B cell (primary cell): ENCODE measurements at regions not wholly inside any gene's neighbourhood (a gene's known extent, or its start where the extent isn't known, plus 50 kb on each side); places are given as distances from the start of the nearest gene placed in this dataset.

ENCODE experiments used
- ATAC-seq: fragments of 200-7000 bp; cut with Tn5 transposase; one replicate; pipeline ENCODE4 v1.10.0; 2021; ENCODE audit warnings: low read depth, mild to moderate bottlenecking, moderate number of reproducible peaks, moderate library complexity
- CTCF ChIA-PET: fragments of 350-600 bp; sonication (Branson Sonifier 250); formaldehyde crosslinking; loops from one replicate; lab custom pipeline; 2021; ENCODE audit warnings: antibody characterized with exemption, inconsistent platforms; lab: Charles Lee
- POLR2A ChIA-PET: fragments of 350-600 bp; sonication (Branson Sonifier 250); formaldehyde crosslinking; loops from one replicate; lab custom pipeline; 2021; ENCODE audit warnings: antibody characterized with exemption; lab: Charles Lee
- DNase-seq: peaks from one replicate; pipeline ENCODE4 v3.0.0; 2013
- H2AFZ ChIP-seq: 2 replicates; pipeline ENCODE4 v1.6.1; 2012; ENCODE audit warnings: mild to moderate bottlenecking, low read depth, low read length; ENCODE audit not compliant: insufficient read depth, poor library complexity, severe bottlenecking
- H3K27ac ChIP-seq, 2 donors: 1 replicate in 1 of 2; 2 replicates in 1 of 2; pipeline ENCODE4 v1.5.1; 2012 to 2013; ENCODE audit warnings: low read length in 2 of 2, mild to moderate bottlenecking in 2 of 2, moderate library complexity in 1 of 2
- H3K27me3 ChIP-seq, 4 experiments: fragments of 200-600 bp in 1 of 4; sonication (generic) in 1 of 4; replicated peaks in 1 of 4; 1 replicate in 2 of 4; 2 replicates in 2 of 4; pipeline versions ENCODE4 v1.6.1 to v1.7.0; 2013 to 2016; ENCODE audit warnings: low read length in 3 of 4, mild to moderate bottlenecking in 2 of 4, mixed read lengths in 1 of 4, moderate library complexity in 1 of 4; ENCODE audit not compliant: insufficient read depth in 4 of 4, control insufficient read depth in 3 of 4; ENCODE audit errors: control extremely low read depth in 1 of 4
- H3K36me3 ChIP-seq, 2 experiments: replicated peaks in 1 of 2; 1 replicate in 1 of 2; 2 replicates in 1 of 2; pipeline versions ENCODE4 v1.6.1 to v1.7.1; 2013; ENCODE audit warnings: low read length in 1 of 2; ENCODE audit not compliant: insufficient read depth in 2 of 2, control insufficient read depth in 1 of 2; ENCODE audit errors: control extremely low read depth in 1 of 2, extremely low read depth in 1 of 2
- H3K4me1 ChIP-seq, 2 donors: fragments of 200-600 bp in 1 of 2; sonication (generic) in 1 of 2; 1 replicate in 1 of 2; 2 replicates in 1 of 2; pipeline versions ENCODE4 v1.5.1 to v1.6.1; 2013 to 2017; ENCODE audit warnings: low read length in 2 of 2; ENCODE audit not compliant: control insufficient read depth in 2 of 2, insufficient read depth in 2 of 2
- H3K4me2 ChIP-seq: replicated peaks from 2 replicates; pipeline ENCODE3; 2012; ENCODE audit warnings: mild to moderate bottlenecking, low read depth, low read length; ENCODE audit not compliant: poor library complexity, severe bottlenecking
- H3K4me3 ChIP-seq, 5 experiments: fragments of 200-600 bp in 1 of 5; sonication (generic) in 1 of 5; 1 replicate in 3 of 5; 2 replicates in 2 of 5; pipeline versions ENCODE4 v1.5.1 to v1.7.0; 2011 to 2016; ENCODE audit warnings: low read length in 4 of 5, mild to moderate bottlenecking in 4 of 5, low read depth in 2 of 5, control low read depth in 1 of 5, moderate library complexity in 1 of 5; ENCODE audit not compliant: insufficient read depth in 1 of 5; ENCODE audit errors: control extremely low read depth in 1 of 5, extremely low read depth in 1 of 5
- H3K79me2 ChIP-seq: fragments of 200-600 bp; sonication (generic); one replicate; pipeline ENCODE4 v1.6.0; 2016; ENCODE audit warnings: low read length; ENCODE audit not compliant: control insufficient read depth, insufficient read depth
- H3K9ac ChIP-seq: fragments of 200-600 bp; sonication (generic); 2 replicates; pipeline ENCODE4 v1.6.1; 2017; ENCODE audit warnings: mild to moderate bottlenecking, low read length, moderate library complexity
- H3K9me3 ChIP-seq, 3 donors: one replicate each; pipeline versions ENCODE4 v1.6.1 to v1.7.1; 2013; ENCODE audit warnings: low read length in 2 of 3; ENCODE audit not compliant: control insufficient read depth in 2 of 3, insufficient read depth in 1 of 3; ENCODE audit errors: control extremely low read depth in 1 of 3
- H4K20me1 ChIP-seq: 2 replicates; pipeline ENCODE4 v1.6.0; 2012; ENCODE audit warnings: mild to moderate bottlenecking, low read length; ENCODE audit not compliant: insufficient read depth, control insufficient read depth, poor library complexity, severe bottlenecking
- H3K27ac Mint-ChIP-seq: one replicate; pipeline ENCODE4 v1.8.0; 2021; ENCODE audit warnings: mixed read lengths
- H3K27me3 Mint-ChIP-seq: one replicate; pipeline ENCODE4 v1.8.0; 2021; ENCODE audit warnings: mixed read lengths
- H3K4me1 Mint-ChIP-seq: one replicate; pipeline ENCODE4 v1.8.0; 2021; ENCODE audit warnings: mixed read lengths
- H3K4me3 Mint-ChIP-seq: one replicate; pipeline ENCODE4 v1.8.0; 2021; ENCODE audit warnings: mixed read lengths
- H3K9me3 Mint-ChIP-seq: one replicate; pipeline ENCODE4 v1.8.0; 2022; ENCODE audit warnings: mixed read lengths; ENCODE audit not compliant: insufficient read depth
- CTCF ChIP-seq: fragments of 200-600 bp; IDR thresholded peaks from one replicate; pipeline ENCODE4 v1.8.0; 2022; ENCODE audit warnings: antibody characterized with exemption, mild to moderate bottlenecking
- EZH2 ChIP-seq: IDR thresholded peaks from 2 replicates; pipeline ENCODE4 v1.6.1; 2012; ENCODE audit warnings: borderline replicate concordance, low read depth, mild to moderate bottlenecking, moderate library complexity, low read length; ENCODE audit not compliant: insufficient read depth, poor library complexity, severe bottlenecking
- WGBS: methylation state at CpG from one replicate; pipeline ENCODE4 v1.1.5; 2013; ENCODE audit warnings: missing lambda C conversion rate; ENCODE audit not compliant: insufficient coverage; 5-methylcytosine and 5-hydroxymethylcytosine counted together
- intact Hi-C: fragments of 100-400 bp; cut with micrococcal nuclease; formaldehyde crosslinking; loops from one replicate; pipeline ENCODE4 v1.10.0; 2022

- ATAC-seq (no peak), DNase-seq (no peak)
- Mint-ChIP-seq H3K4me3 (no peak overlapping the region), H3K27ac (no peak overlapping the region), H3K27me3 (peaks cover 7% of the 10 kb centered on the region), H3K4me1 (no peaks in the 10 kb centered on the region), H3K9me3 (no peaks in the 10 kb centered on the region)
- TF ChIP-seq EZH2 = no peak
- no peak for TF ChIP-seq CTCF
- WGBS = 87% methylated on average over 12 of the region's 14 CpGs
- POLR2A ChIA-PET = no interaction called here
- H3K9me3 ChIP-seq = no peaks in the 10 kb centered on the region
- no peak overlapping the region for H3K9ac ChIP-seq
- no peak overlapping the region for H3K4me2 ChIP-seq
- no peaks in the 10 kb centered on the region for H3K36me3 ChIP-seq
- no peaks in the 10 kb centered on the region for H3K4me1 ChIP-seq
- H3K27ac ChIP-seq = no peak overlapping the region
- peaks cover 0 to 8% (median 0%) of the 10 kb centered on the region in 4 experiments for H3K27me3 ChIP-seq
- no peak overlapping the region for H2AFZ ChIP-seq
- no peaks in the 10 kb centered on the region for H3K79me2 ChIP-seq
- intact Hi-C loops = no loop called here
- H4K20me1 ChIP-seq = no peaks in the 10 kb centered on the region
- no peak overlapping the region for H3K4me3 ChIP-seq
- CTCF ChIA-PET = no interaction called here
Measured at GRCh38 chr1:4105300-4105880, 205.3 kb upstream of the C1orf174 start.

GRCh38 chr1:4106731-4107130, 206.7 kb upstream of the C1orf174 start:
- intact Hi-C loops = no loop called here
- H2AFZ ChIP-seq = no peak overlapping the region
- no peak for ATAC-seq
- H3K27me3 ChIP-seq = no peaks in the 10 kb centered on the region
- H3K9me3 Mint-ChIP-seq = no peaks in the 10 kb centered on the region
- DNase-seq = no peak
- no peak overlapping the region for H3K4me3 ChIP-seq
- no peaks in the 10 kb centered on the region for H4K20me1 ChIP-seq
- no peaks in the 10 kb centered on the region for H3K79me2 ChIP-seq
- H3K4me1 Mint-ChIP-seq = no peaks in the 10 kb centered on the region
- H3K36me3 ChIP-seq = no peaks in the 10 kb centered on the region
- TF ChIP-seq EZH2 (no peak), CTCF (no peak)
- WGBS = 86% methylated on average over 10 of the region's 10 CpGs
- no peak overlapping the region for H3K9ac ChIP-seq
- no peaks in the 10 kb centered on the region for H3K4me1 ChIP-seq
- H3K27me3 Mint-ChIP-seq = peaks cover 5% of the 10 kb centered on the region
- no peak overlapping the region for H3K27ac ChIP-seq
- H3K4me3 Mint-ChIP-seq = no peak overlapping the region
- POLR2A ChIA-PET = no interaction called here
- no peak overlapping the region for H3K4me2 ChIP-seq
- CTCF ChIA-PET = interaction anchor here (0.5 to 1.1 kb wide), 2 partner anchors 8 to 144 kb away, joined by 3 to 4 read pairs; no protein-coding TSS in a partner anchor
- H3K9me3 ChIP-seq = no peaks in the 10 kb centered on the region
- no peak overlapping the region for H3K27ac Mint-ChIP-seq
